ENCODE measurements at regions not wholly inside any gene's neighbourhood (a gene's known extent, or its start where the extent isn't known, plus 50 kb on each side); places are given as distances from the start of the nearest gene placed in this dataset.

- 69 to 92% methylated on average over 18 to 19 of the region's 19 CpGs for WGBS, 2 donors
- H3K4me3 ChIP-seq (ENCODE audit: low read depth, poor library complexity, severe bottlenecking), result no peak overlapping the region
- no peak for TF ChIP-seq CTCF (IDR thresholded peaks at IDR 0.05)
- TF ChIP-seq POLR2A (IDR thresholded peaks at IDR 0.05), result no peak
- DNase-seq (ENCODE audit: low spot score in 2 of 2), result peak in 1 of 2 donors; percentile 92
- intact Hi-C loops (cut with DNase I; ENCODE audit: low total_unique reads), result no loop called here
Observed at GRCh38 chrX:131728295-131729145, 184.6 kb downstream of the OR13H1 start.

GRCh38 chrX:131729295-131729694 lies 185.4 kb downstream of the OR13H1 start:
- 56 to 92% methylated on average over 15 of the region's 15 CpGs for WGBS, 2 donors
- intact Hi-C loops (cut with DNase I; ENCODE audit: low total_unique reads), result no loop called here
- H3K4me3 ChIP-seq (ENCODE audit: low read depth, poor library complexity, severe bottlenecking), result no peak overlapping the region
- peak in 1 of 2 donors; percentile 95 for DNase-seq (ENCODE audit: low spot score in 2 of 2)
- TF ChIP-seq CTCF (IDR thresholded peaks at IDR 0.05) (no peak), POLR2A (IDR thresholded peaks at IDR 0.05) (no peak)

GRCh38 chrX:131734621-131735020 lies 190.7 kb downstream of the OR13H1 start:
- intact Hi-C loops (cut with DNase I; ENCODE audit: low total_unique reads), result no loop called here
- DNase-seq (ENCODE audit: low spot score in 2 of 2), result peak in 1 of 2 donors; percentile 91
- H3K4me3 ChIP-seq (ENCODE audit: low read depth, poor library complexity, severe bottlenecking), result no peak overlapping the region
- 50 to 89% methylated on average over 9 of the region's 9 CpGs for WGBS, 2 donors
- TF ChIP-seq CTCF (IDR thresholded peaks at IDR 0.05), result no peak
- no peak for TF ChIP-seq POLR2A (IDR thresholded peaks at IDR 0.05)

- intact Hi-C loops (cut with DNase I; ENCODE audit: low total_unique reads), result no loop called here
- TF ChIP-seq CTCF (IDR thresholded peaks at IDR 0.05) (no peak), POLR2A (IDR thresholded peaks at IDR 0.05) (no peak)
- no peak overlapping the region for H3K4me3 ChIP-seq (ENCODE audit: low read depth, poor library complexity, severe bottlenecking)
- DNase-seq (ENCODE audit: low spot score in 2 of 2), result peak in 1 of 2 donors; percentile 8
- 40 to 87% methylated on average over 3 of the region's 3 CpGs for WGBS, 2 donors
Observed at GRCh38 chrX:131735127-131735526, 191.3 kb downstream of the OR13H1 start.

- intact Hi-C loops (cut with DNase I; ENCODE audit: low total_unique reads), result no loop called here
- H3K4me3 ChIP-seq (ENCODE audit: low read depth, poor library complexity, severe bottlenecking), result no peak overlapping the region
- TF ChIP-seq CTCF (IDR thresholded peaks at IDR 0.05), result no peak
- TF ChIP-seq POLR2A (IDR thresholded peaks at IDR 0.05), result no peak
- WGBS, 2 donors, result 65 to 67% methylated on average over 2 of the region's 2 CpGs
- peak in 1 of 2 donors; percentile 9 for DNase-seq (ENCODE audit: low spot score in 2 of 2)
Observed at GRCh38 chrX:131739823-131740222, 195.9 kb downstream of the OR13H1 start.
